Hindlimb muscle (tissue), 1 donor: ENCODE measurements at regions not wholly inside any gene's neighbourhood (a gene's known extent, or its start where the extent isn't known, plus 50 kb on each side); places are given as distances from the start of the nearest gene placed in this dataset.
"Not testable (repeated sequence)": the region's sequence is repeated elsewhere in the genome, so short reads cannot be mapped to it uniquely, and the experiment has no call there.

Source experiments
- DNase-seq: peaks from one replicate; pipeline ENCODE4 v3.0.0-alpha.2; 2013

GRCh38 chr9:39567396-39567795 lies 211.9 kb downstream of the SPATA31A1 start:
- DNase-seq, result not testable (repeated sequence)

- not testable (repeated sequence) for DNase-seq
Measured at GRCh38 chr9:39568900-39569299, 213.4 kb downstream of the SPATA31A1 start.

GRCh38 chr9:39573024-39574022 lies 217.9 kb downstream of the SPATA31A1 start:
- not testable (repeated sequence) for DNase-seq

GRCh38 chr9:39579000-39579399 lies 223.5 kb downstream of the SPATA31A1 start:
- not testable (repeated sequence) for DNase-seq

GRCh38 chr9:39581296-39581695 lies 225.8 kb downstream of the SPATA31A1 start:
- not testable (repeated sequence) for DNase-seq

- not testable (repeated sequence) for DNase-seq
Measured at GRCh38 chr9:39582677-39583412, 227.4 kb downstream of the SPATA31A1 start.

- not testable (repeated sequence) for DNase-seq
Measured at GRCh38 chr9:39583413-39583747, 227.9 kb downstream of the SPATA31A1 start.

- not testable (repeated sequence) for DNase-seq
Measured at GRCh38 chr9:39585233-39585632, 229.8 kb downstream of the SPATA31A1 start.

- DNase-seq, result no peak
Measured at GRCh38 chr9:39587844-39588499, 232.5 kb downstream of the SPATA31A1 start.

GRCh38 chr9:39588500-39589137 lies 233.2 kb downstream of the SPATA31A1 start:
- DNase-seq, result no peak

- not testable (repeated sequence) for DNase-seq
Measured at GRCh38 chr9:39604089-39604488, 248.6 kb downstream of the SPATA31A1 start.

GRCh38 chr9:39611449-39612231 lies 256.2 kb downstream of the SPATA31A1 start:
- not testable (repeated sequence) for DNase-seq

GRCh38 chr9:39616480-39616879 lies 261.0 kb downstream of the SPATA31A1 start:
- not testable (repeated sequence) for DNase-seq

- DNase-seq, result not testable (repeated sequence)
Measured at GRCh38 chr9:39624048-39624447, 268.6 kb downstream of the SPATA31A1 start.

GRCh38 chr9:39632071-39632470 lies 276.6 kb downstream of the SPATA31A1 start:
- not testable (repeated sequence) for DNase-seq

- DNase-seq, result not testable (repeated sequence)
Measured at GRCh38 chr9:39649029-39649428, 293.6 kb downstream of the SPATA31A1 start.

GRCh38 chr9:39656960-39657603 lies 301.6 kb downstream of the SPATA31A1 start:
- DNase-seq, result not testable (repeated sequence)

- not testable (repeated sequence) for DNase-seq
Measured at GRCh38 chr9:39663020-39663419, 307.6 kb downstream of the SPATA31A1 start.

- DNase-seq, result not testable (repeated sequence)
Measured at GRCh38 chr9:39663713-39664112, 308.2 kb downstream of the SPATA31A1 start.

GRCh38 chr9:39665020-39665419 lies 309.6 kb downstream of the SPATA31A1 start:
- not testable (repeated sequence) for DNase-seq
